ENCODE measurements at regions not wholly inside any gene's neighbourhood (a gene's known extent, or its start where the extent isn't known, plus 50 kb on each side); places are given as distances from the start of the nearest gene placed in this dataset.

GRCh38 chr21:22892028-22892427, 1893.8 kb downstream of the NCAM2 start:
- Histone ChIP-seq H3K4me3 (ENCODE audit: low read length) (no peak overlapping the region), H3K9ac (ENCODE audit: low read length) (no peak overlapping the region), H4K20me1 (ENCODE audit: insufficient read depth, low read length) (no peaks in the 10 kb centered on the region), H3K4me2 (ENCODE audit: low read length) (no peak overlapping the region), H3K9me3 (ENCODE audit: insufficient read depth, low read length) (no peaks in the 10 kb centered on the region), H3K36me3 (replicated peaks; ENCODE audit: low read depth, low read length) (no peaks in the 10 kb centered on the region), H2AFZ (ENCODE audit: low read depth, low read length) (no peak overlapping the region), H3K4me1 (ENCODE audit: low read length) (no peaks in the 10 kb centered on the region), H3K27me3 (ENCODE audit: low read depth, low read length) (no peaks in the 10 kb centered on the region), H3K27ac (ENCODE audit: low read length) (no peak overlapping the region), H3K79me2 (ENCODE audit: low read length) (no peaks in the 10 kb centered on the region)
- TF ChIP-seq EZH2phosphoT487 (IDR thresholded peaks at IDR 0.05; ENCODE audit: low read depth) = no peak
- TF ChIP-seq CTCF (IDR thresholded peaks at IDR 0.05; ENCODE audit: low read depth, low read length) = no peak

GRCh38 chr21:22892740-22893139, 1894.5 kb downstream of the NCAM2 start:
- Histone ChIP-seq H3K4me1 (ENCODE audit: low read length) (no peaks in the 10 kb centered on the region), H3K4me2 (ENCODE audit: low read length) (no peak overlapping the region), H3K9me3 (ENCODE audit: insufficient read depth, low read length) (no peaks in the 10 kb centered on the region), H3K4me3 (ENCODE audit: low read length) (no peak overlapping the region), H3K9ac (ENCODE audit: low read length) (no peak overlapping the region), H4K20me1 (ENCODE audit: insufficient read depth, low read length) (no peaks in the 10 kb centered on the region), H3K27me3 (ENCODE audit: low read depth, low read length) (no peaks in the 10 kb centered on the region), H2AFZ (ENCODE audit: low read depth, low read length) (no peak overlapping the region), H3K79me2 (ENCODE audit: low read length) (no peaks in the 10 kb centered on the region), H3K27ac (ENCODE audit: low read length) (no peak overlapping the region), H3K36me3 (replicated peaks; ENCODE audit: low read depth, low read length) (no peaks in the 10 kb centered on the region)
- TF ChIP-seq CTCF (IDR thresholded peaks at IDR 0.05; ENCODE audit: low read depth, low read length) (no peak), EZH2phosphoT487 (IDR thresholded peaks at IDR 0.05; ENCODE audit: low read depth) (no peak)

- Histone ChIP-seq H3K4me1 (ENCODE audit: low read length) (no peaks in the 10 kb centered on the region), H3K27ac (ENCODE audit: low read length) (no peak overlapping the region), H3K4me3 (ENCODE audit: low read length) (no peak overlapping the region), H3K9ac (ENCODE audit: low read length) (no peak overlapping the region), H3K36me3 (replicated peaks; ENCODE audit: low read depth, low read length) (no peaks in the 10 kb centered on the region), H3K9me3 (ENCODE audit: insufficient read depth, low read length) (no peaks in the 10 kb centered on the region), H3K27me3 (ENCODE audit: low read depth, low read length) (no peaks in the 10 kb centered on the region), H4K20me1 (ENCODE audit: insufficient read depth, low read length) (no peaks in the 10 kb centered on the region), H3K79me2 (ENCODE audit: low read length) (no peaks in the 10 kb centered on the region), H2AFZ (ENCODE audit: low read depth, low read length) (no peak overlapping the region), H3K4me2 (ENCODE audit: low read length) (no peak overlapping the region)
- TF ChIP-seq CTCF (IDR thresholded peaks at IDR 0.05; ENCODE audit: low read depth, low read length) = no peak
- TF ChIP-seq EZH2phosphoT487 (IDR thresholded peaks at IDR 0.05; ENCODE audit: low read depth) = no peak
These were observed 1899.9 kb downstream of the NCAM2 start for GRCh38 chr21:22898051-22898665.

- Histone ChIP-seq H2AFZ (ENCODE audit: low read depth, low read length) (no peak overlapping the region), H4K20me1 (ENCODE audit: insufficient read depth, low read length) (no peaks in the 10 kb centered on the region), H3K36me3 (replicated peaks; ENCODE audit: low read depth, low read length) (no peaks in the 10 kb centered on the region), H3K79me2 (ENCODE audit: low read length) (no peaks in the 10 kb centered on the region), H3K9ac (ENCODE audit: low read length) (no peak overlapping the region), H3K4me1 (ENCODE audit: low read length) (no peaks in the 10 kb centered on the region), H3K27me3 (ENCODE audit: low read depth, low read length) (no peaks in the 10 kb centered on the region), H3K27ac (ENCODE audit: low read length) (no peak overlapping the region), H3K4me3 (ENCODE audit: low read length) (no peak overlapping the region), H3K9me3 (ENCODE audit: insufficient read depth, low read length) (no peaks in the 10 kb centered on the region), H3K4me2 (ENCODE audit: low read length) (no peak overlapping the region)
- TF ChIP-seq CTCF (IDR thresholded peaks at IDR 0.05; ENCODE audit: low read depth, low read length) (no peak), EZH2phosphoT487 (IDR thresholded peaks at IDR 0.05; ENCODE audit: low read depth) (no peak)
These were observed 1902.3 kb downstream of the NCAM2 start for GRCh38 chr21:22900490-22900889.

Data from OCI-LY3 (cell line).